Natural killer cell (primary cell): ENCODE measurements at regions not wholly inside any gene's neighbourhood (a gene's known extent, or its start where the extent isn't known, plus 50 kb on each side); places are given as distances from the start of the nearest gene placed in this dataset.

Experiments
- ATAC-seq, 3 donors: fragments of 150-1000 bp in 2 of 3; fragments of 200-7000 bp in 1 of 3; cut with Tn5 transposase; 1 replicate in 1 of 3; 2 replicates in 2 of 3; pipeline ENCODE4 v1.10.0; 2021; ENCODE audit warnings: mild to moderate bottlenecking in 2 of 3, moderate library complexity in 2 of 3
- DNase-seq, 2 donors: peaks; one replicate each; pipeline versions ENCODE4 v3.0.0 to v3.0.0-alpha.2; 2013 to 2021; ENCODE audit warnings: mixed read lengths in 1 of 2
- H3K27ac ChIP-seq: one replicate; pipeline ENCODE4 v1.5.1; 2013; ENCODE audit warnings: mild to moderate bottlenecking, low read length
- H3K27me3 ChIP-seq: one replicate; pipeline ENCODE4 v1.6.1; 2013; ENCODE audit warnings: low read length; ENCODE audit not compliant: control insufficient read depth, insufficient read depth
- H3K36me3 ChIP-seq: one replicate; pipeline ENCODE4 v1.6.1; 2013; ENCODE audit warnings: low read length; ENCODE audit not compliant: control insufficient read depth, insufficient read depth
- H3K4me1 ChIP-seq: one replicate; pipeline ENCODE4 v1.6.1; 2013; ENCODE audit warnings: low read length; ENCODE audit not compliant: control insufficient read depth, insufficient read depth
- H3K4me3 ChIP-seq: one replicate; pipeline ENCODE4 v1.5.1; 2013; ENCODE audit warnings: low read length
- H3K9me3 ChIP-seq: one replicate; pipeline ENCODE4 v1.6.1; 2013; ENCODE audit warnings: low read length; ENCODE audit not compliant: control insufficient read depth, insufficient read depth
- H3K27ac Mint-ChIP-seq, 2 donors: one replicate each; pipeline ENCODE4 v1.8.0; 2022; ENCODE audit warnings: mild to moderate bottlenecking in 2 of 2, mixed read lengths in 2 of 2, moderate library complexity in 1 of 2
- H3K27me3 Mint-ChIP-seq, 2 donors: one replicate each; pipeline ENCODE4 v1.8.0; 2022; ENCODE audit warnings: low read depth in 2 of 2, mixed read lengths in 2 of 2
- H3K36me3 Mint-ChIP-seq: one replicate; pipeline ENCODE4 v1.8.0; 2022; ENCODE audit warnings: mixed read lengths
- H3K4me1 Mint-ChIP-seq, 2 donors: one replicate each; pipeline ENCODE4 v1.8.0; 2022; ENCODE audit warnings: mixed read lengths in 2 of 2
- H3K4me3 Mint-ChIP-seq: one replicate; pipeline ENCODE4 v1.8.0; 2022; ENCODE audit warnings: mild to moderate bottlenecking, moderate library complexity, mixed read lengths
- H3K9me3 Mint-ChIP-seq, 2 donors: one replicate each; pipeline ENCODE4 v1.8.0; 2022; ENCODE audit warnings: mixed read lengths in 2 of 2
- WGBS: methylation state at CpG from one replicate; pipeline ENCODE4 v1.1.7; 2013; ENCODE audit warnings: missing lambda C conversion rate; ENCODE audit not compliant: insufficient coverage; 5-methylcytosine and 5-hydroxymethylcytosine counted together
- intact Hi-C: fragments of 100-400 bp; cut with micrococcal nuclease; formaldehyde crosslinking; loops from one replicate; pipeline ENCODE4 v1.14.2; 2022
- TF ChIP-seq, protein P1 (sequence below): fragments of 200-600 bp; IDR thresholded peaks from one replicate; pipeline ENCODE4 v1.8.0; 2022; ENCODE audit warnings: antibody characterized with exemption

DNA sequence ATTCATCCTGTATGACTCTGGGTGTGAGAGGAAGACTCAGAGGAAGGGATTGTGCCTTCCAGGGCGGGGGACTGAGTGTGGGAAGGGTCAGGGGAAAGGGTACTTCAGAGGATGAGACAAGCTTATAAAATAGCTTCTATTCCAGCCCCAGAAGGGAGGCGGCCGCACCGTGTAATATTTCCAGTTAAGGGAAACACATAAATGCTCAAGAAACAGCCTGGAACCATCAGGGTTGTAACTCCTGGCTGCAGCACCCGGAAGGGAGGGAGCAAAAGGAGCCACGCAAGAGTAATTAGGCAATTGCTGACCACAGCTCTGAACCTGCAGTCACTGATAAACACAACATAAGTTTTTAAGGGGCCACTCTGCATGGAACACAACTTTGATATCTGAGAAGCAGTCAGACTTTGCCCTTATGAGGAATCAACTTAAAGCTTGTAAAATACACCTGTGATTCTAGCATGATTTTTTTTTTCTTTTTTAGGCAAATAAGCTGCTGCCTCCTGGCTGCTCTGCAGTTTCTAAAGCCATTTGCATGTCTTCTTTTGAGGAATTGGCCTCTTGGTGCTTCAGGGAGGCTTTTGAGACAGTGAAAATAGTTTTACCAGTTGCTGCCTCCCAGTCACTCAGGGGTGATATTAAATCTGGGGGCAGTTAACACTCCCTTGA lies 382.7 kb downstream of the ENC1 start:
- WGBS = 39% methylated on average over 6 of the region's 6 CpGs
- Histone ChIP-seq H3K27ac (no peak overlapping the region), H3K4me3 (no peak overlapping the region), H3K27me3 (no peaks in the 10 kb centered on the region), H3K9me3 (no peaks in the 10 kb centered on the region), H3K36me3 (no peaks in the 10 kb centered on the region), H3K4me1 (no peaks in the 10 kb centered on the region)
- no peaks in the 10 kb centered on the region for H3K9me3 Mint-ChIP-seq
- no peak for ATAC-seq
- DNase-seq = no peak
- intact Hi-C loops = no loop called here
- TF ChIP-seq, protein P1, sequence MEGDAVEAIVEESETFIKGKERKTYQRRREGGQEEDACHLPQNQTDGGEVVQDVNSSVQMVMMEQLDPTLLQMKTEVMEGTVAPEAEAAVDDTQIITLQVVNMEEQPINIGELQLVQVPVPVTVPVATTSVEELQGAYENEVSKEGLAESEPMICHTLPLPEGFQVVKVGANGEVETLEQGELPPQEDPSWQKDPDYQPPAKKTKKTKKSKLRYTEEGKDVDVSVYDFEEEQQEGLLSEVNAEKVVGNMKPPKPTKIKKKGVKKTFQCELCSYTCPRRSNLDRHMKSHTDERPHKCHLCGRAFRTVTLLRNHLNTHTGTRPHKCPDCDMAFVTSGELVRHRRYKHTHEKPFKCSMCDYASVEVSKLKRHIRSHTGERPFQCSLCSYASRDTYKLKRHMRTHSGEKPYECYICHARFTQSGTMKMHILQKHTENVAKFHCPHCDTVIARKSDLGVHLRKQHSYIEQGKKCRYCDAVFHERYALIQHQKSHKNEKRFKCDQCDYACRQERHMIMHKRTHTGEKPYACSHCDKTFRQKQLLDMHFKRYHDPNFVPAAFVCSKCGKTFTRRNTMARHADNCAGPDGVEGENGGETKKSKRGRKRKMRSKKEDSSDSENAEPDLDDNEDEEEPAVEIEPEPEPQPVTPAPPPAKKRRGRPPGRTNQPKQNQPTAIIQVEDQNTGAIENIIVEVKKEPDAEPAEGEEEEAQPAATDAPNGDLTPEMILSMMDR = no peak
- no peak overlapping the region for H3K27ac Mint-ChIP-seq
- no peaks in the 10 kb centered on the region for H3K36me3 Mint-ChIP-seq
- peaks cover 35 to 48% of the 10 kb centered on the region in 2 donors for H3K27me3 Mint-ChIP-seq
- H3K4me1 Mint-ChIP-seq = peaks cover 0 to 2% of the 10 kb centered on the region in 2 donors
- H3K4me3 Mint-ChIP-seq = no peak overlapping the region

DNA sequence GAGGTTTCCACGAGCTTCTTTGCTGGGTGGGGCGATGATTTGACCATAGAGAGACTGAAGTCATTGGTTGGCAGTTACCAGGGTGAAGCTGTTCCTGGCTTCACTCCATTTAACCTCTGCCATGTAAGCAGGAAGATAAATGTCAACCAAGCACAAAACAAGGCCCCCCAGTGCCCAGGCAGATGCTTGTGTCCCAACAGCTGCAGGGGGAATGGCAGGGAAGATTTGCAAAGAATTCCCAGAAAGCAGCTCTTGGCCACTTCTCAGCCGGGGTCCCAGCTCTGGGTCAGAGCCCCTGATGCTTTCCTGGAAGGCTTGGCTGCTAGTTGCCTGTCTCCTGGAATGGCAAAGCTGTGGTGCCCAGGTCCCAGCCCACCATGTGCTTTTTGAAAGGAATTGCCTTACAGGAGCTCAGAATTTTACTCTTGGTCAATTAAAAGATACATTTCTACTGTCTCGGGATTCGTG lies 383.4 kb downstream of the ENC1 start:
- no peaks in the 10 kb centered on the region for H3K4me1 Mint-ChIP-seq
- Histone ChIP-seq H3K36me3 (no peaks in the 10 kb centered on the region), H3K9me3 (no peaks in the 10 kb centered on the region), H3K27me3 (no peaks in the 10 kb centered on the region), H3K27ac (no peak overlapping the region), H3K4me1 (no peaks in the 10 kb centered on the region), H3K4me3 (no peak overlapping the region)
- no peak for ATAC-seq
- intact Hi-C loops = no loop called here
- TF ChIP-seq, protein P1 = no peak
- no peak for DNase-seq
- WGBS = 80% methylated on average over 5 of the region's 5 CpGs
- no peaks in the 10 kb centered on the region for H3K36me3 Mint-ChIP-seq
- no peak overlapping the region for H3K27ac Mint-ChIP-seq
- no peak overlapping the region for H3K4me3 Mint-ChIP-seq
- peaks cover 39 to 51% of the 10 kb centered on the region in 2 donors for H3K27me3 Mint-ChIP-seq
- H3K9me3 Mint-ChIP-seq = no peaks in the 10 kb centered on the region

DNA sequence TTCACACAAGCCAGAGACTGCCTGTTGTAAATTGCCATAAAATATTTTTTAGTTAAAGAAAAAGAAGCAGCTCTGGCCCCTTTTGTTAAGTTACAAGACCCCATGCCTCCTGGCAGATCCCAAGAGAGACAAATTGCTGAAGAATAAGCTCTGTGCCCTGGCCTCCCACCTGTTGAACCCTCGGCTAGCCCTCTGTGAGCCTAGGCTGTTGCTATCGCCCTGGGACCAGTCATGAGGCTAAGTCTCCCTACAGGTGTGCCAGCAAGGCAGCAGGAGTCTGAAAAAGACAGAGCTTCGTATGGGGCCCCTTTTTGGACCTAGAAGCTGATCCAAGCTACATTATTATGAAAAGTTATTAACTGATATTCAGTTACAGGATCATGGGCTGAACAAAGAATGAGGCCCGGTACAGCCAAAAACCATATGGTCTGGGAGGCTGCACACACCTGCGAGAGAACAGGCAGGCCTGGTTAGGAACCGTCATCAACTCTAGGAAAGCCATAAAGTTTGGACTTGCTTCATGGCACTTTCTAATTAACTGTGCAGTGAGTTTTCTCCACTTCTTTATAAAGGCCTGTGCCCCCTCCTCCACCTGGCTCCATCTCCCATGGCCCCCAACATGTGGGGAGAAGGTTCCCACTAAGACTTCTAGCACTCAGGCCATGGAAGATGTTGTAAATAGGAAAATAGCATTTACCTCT lies 384.7 kb downstream of the ENC1 start:
- intact Hi-C loops = no loop called here
- Mint-ChIP-seq H3K27ac (no peak overlapping the region), H3K9me3 (no peaks in the 10 kb centered on the region), H3K36me3 (no peaks in the 10 kb centered on the region), H3K4me1 (no peaks in the 10 kb centered on the region), H3K27me3 (peaks cover 39 to 51% of the 10 kb centered on the region in 2 donors), H3K4me3 (no peak overlapping the region)
- DNase-seq (no peak), ATAC-seq (no peak)
- WGBS = 87% methylated on average over 6 of the region's 6 CpGs
- H3K36me3 ChIP-seq = no peaks in the 10 kb centered on the region
- H3K4me1 ChIP-seq = no peaks in the 10 kb centered on the region
- H3K27me3 ChIP-seq = no peaks in the 10 kb centered on the region
- TF ChIP-seq, protein P1 = no peak
- H3K4me3 ChIP-seq = no peak overlapping the region
- no peaks in the 10 kb centered on the region for H3K9me3 ChIP-seq
- no peak overlapping the region for H3K27ac ChIP-seq
